CD4-positive, alpha-beta T cell treated with Interleukin-15 for 1 hour (primary cell): ENCODE measurements at regions not wholly inside any gene's neighbourhood (a gene's known extent, or its start where the extent isn't known, plus 50 kb on each side); places are given as distances from the start of the nearest gene placed in this dataset.
A peak's percentile ranks its signal among the peaks of the same experiment; 100 is the strongest.
"Not testable (repeated sequence)": the region's sequence is repeated elsewhere in the genome, so short reads cannot be mapped to it uniquely, and the experiment has no call there.

ENCODE experiments used
- DNase-seq: peaks from one replicate; pipeline ENCODE4 v3.0.0-alpha.2; 2020

DNA sequence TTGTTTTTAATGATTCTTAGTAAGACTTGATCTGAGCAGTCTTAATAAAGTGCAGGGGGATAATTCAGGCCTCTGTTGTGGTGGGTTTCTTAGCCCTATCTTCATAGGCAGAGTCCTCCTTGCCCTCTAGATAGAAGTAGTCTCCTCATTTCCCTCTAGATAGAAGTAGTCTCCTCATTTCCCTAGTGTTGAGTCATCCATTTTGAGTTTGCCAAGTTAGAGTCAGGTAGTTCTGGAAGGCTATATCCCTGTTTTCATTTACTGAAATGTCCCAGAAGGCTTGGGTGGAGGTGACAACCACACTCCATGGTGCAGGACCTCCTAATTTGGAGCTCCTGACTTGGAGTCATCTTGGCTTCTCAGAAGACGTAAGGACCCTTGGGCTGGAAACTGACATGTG lies 384.6 kb downstream of the MLLT3 start:
- no peak for DNase-seq

DNA sequence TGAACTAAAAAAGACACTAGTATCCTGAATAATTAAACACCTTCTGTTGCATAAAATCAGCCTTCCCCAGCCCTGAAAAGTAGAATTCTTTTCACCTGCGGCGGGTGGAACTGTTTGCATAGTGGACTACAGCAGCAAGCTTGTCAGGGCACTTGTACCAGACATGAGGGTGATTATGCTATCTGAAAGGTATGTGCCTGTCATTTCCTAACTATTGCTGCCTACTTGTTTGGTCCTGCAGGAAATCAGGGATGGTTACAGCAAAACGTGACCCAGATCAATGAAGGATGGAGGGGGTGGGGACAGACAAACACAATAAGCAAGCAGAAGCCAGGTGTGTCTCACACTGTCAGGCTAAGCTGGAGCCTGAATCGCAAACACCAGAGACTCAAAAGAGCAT lies 385.6 kb downstream of the MLLT3 start:
- DNase-seq: no peak

DNA sequence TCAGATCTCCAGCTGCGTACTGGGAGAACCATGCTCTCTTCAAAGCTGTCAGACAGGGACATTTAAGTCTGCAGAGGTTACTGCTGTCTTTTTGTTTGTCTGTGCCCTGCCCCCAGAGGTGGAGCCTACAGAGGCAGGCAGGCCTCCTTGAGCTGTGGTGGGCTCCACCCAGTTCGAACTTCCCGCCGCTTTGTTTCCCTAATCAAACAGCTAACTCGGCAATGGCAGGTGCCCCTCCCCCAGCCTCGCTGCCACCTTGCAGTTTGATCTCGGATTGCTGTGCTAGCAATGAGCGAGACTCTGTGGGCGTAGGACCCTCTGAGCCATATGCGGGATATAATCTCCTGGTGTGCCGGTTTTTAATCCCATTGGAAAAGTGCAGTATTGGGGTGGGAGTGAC lies 387.1 kb downstream of the MLLT3 start:
- not testable (repeated sequence) for DNase-seq

DNA sequence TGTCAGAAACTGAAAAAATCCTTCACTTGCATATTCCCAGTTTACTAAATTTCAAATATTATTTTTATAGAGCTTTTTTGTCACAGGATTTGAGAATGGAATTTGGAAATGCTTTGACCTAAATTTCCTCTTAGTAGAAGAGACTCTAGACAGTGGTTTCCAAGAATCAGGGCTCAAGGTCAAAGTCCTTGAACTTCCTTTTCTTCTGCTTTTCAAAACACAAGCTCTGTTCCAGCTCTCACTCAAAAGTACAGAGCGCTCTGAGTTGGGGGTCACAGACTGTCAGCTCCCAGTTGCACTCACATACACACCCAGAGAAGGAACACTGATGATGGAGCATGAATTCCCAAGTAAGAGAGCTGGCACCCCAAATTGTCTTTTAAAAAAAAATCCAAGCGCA lies 394.2 kb downstream of the MLLT3 start:
- DNase-seq: no peak

DNA sequence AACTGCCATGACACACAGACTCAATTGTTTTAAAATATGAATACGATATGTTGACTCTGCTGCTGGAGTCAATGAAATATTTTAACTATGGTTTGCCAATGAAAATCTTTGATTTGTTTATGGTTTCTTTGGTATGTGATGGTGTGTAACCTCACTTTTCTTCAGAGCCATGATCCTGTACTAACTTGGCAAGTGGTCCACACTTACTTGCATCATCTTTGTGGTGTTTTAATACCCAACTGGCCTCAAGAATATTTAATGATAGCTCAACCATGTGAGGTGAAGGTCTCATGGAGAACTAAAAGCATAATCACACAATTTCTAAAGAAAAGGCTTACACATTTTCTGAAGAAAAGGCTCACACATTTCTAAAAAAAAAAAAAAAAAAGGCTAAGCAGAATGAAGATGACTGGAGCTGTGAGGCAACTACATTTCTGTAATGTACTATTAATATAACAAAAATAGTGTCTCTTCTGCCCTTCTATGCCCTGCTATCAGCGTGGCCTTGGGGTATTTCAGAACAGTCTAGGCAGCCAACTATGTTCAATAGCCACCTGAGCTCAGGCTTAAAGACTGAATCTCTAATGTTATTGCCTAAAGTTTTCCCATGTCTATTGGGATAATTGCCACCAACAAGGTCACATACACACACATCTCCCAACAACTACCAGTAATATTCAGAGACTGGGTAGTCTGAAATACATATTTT lies 395.0 kb downstream of the MLLT3 start:
- no peak for DNase-seq

DNA sequence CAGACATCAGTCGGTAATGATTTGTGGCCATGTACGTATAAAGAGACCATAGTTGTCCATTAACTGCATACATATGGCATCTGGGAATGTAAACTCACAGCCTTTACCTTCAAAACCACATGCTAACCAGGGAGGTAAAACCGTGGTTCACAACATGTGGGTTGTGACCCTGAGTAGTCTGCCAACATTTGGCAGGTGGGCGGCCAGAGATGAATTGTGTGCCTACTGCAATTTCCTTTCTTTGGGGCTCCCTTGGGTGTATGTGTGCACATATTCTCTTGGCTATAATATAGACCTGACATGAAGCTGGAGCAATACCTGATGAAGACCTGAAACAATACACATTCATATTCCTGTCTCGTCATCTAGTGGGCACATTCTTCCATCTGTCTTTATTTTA lies 396.0 kb downstream of the MLLT3 start:
- no peak for DNase-seq

DNA sequence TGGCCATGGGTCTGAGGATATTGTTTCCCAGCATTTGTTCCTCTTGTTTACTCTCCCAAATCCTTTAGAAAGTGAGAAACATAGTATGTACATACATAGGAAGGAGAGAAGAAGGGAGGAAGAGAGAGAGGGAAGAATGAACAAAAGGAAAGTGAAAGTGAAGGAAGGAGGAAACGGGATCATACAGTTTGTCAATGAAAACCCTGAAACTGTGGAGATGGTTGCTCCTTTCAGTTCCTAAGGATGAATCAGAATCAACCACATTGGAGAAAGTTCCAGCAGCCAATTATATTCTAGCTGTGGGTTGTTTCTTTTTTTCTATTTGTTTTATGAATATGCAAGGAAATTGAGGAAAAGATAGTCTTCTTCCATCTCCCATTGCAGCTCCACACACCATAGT lies 396.5 kb downstream of the MLLT3 start:
- DNase-seq: no peak

DNA sequence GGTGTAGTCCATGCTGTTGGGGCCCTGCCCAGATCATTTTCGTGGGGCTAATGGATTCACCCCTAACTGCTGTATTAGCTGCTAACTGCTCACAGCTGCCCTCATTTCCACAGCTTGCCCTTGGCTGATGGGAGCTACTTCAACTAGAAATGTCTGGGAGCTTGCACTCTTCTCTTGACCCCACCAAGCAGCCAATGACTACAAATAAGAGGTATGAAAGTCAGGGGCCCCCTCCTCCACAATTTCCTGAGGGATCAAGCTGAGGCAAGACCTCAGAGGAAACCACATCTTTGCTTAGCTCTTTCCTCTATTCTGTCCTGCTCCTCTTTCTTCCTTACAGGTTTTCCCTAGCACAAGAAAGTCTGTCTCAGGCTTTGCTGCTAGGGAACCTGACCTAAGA lies 397.5 kb downstream of the MLLT3 start:
- no peak for DNase-seq

DNA sequence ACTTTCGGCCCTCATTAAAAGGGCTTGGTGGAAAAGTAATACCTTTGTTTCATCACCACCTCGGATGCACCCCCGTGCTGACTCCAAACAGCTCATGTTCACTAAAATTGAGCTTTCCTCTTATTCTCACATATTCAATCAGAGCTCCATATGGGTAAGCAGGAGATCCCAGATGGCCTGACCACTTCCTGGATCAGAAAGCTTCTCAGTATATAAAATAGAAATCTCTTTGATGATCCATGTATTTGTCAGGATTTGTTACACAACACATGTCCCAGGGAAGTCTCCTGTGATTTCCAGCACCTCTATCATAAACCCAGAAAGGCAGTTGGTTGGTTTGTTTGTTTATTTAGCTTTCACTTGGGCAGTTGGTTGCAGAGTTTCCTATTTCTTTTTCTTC lies 402.0 kb downstream of the MLLT3 start:
- no peak for DNase-seq

DNA sequence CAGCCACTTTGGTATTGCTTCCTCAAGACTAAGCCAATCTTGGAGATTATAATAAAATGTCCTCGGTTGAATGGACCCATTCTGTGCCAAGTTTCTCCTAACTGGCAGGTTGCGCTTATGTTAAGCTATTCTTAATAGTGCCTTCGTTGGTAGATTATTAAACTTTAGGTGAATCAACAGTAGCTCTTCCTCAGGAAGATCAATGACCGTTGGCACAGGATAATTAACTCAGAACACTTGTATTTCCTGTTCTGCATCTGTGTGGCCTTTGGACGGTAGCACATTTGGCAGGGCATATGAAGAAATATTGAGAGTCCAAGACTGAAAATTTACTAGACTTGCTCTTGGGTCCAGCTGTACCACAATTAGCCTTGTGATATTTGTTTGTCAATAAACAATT lies 402.9 kb downstream of the MLLT3 start:
- no peak for DNase-seq

DNA sequence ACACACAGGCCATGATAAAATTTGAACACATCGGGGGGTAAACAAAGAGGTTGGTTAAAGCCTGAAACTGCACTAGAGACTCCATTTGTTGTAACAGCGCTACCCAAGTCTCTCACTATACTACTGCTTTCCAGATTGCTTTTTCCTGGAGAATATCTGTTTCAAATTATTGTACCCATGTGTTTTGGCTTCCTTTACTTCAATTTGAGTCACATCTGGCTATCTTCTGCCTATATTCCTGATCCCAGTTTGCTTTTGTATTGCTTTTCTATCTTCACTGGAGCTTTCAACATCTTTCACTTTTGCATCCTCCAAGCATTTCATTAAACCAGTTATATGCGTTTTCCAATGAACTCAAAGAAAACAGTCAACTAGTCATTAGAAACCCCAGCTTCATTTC lies 404.7 kb downstream of the MLLT3 start:
- no peak for DNase-seq

DNA sequence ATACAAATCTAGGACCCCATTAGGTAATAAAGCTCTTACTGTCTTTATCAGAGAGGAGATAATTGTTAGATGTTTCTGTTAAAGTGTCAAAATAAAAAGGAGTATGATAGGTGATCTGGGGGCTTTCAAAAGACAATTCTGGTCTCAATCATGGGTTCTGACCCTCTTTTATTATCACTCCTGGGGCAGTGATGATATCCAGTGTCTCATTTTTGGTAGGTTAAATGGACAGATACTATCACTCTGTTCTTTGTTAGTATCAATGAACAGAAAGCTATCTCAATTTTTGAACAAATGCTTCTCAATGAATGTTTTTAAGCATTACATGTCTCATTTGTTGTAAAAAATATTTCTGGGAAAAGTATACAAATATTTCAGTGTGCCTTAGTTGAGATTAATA lies 405.9 kb downstream of the MLLT3 start:
- DNase-seq: no peak

DNA sequence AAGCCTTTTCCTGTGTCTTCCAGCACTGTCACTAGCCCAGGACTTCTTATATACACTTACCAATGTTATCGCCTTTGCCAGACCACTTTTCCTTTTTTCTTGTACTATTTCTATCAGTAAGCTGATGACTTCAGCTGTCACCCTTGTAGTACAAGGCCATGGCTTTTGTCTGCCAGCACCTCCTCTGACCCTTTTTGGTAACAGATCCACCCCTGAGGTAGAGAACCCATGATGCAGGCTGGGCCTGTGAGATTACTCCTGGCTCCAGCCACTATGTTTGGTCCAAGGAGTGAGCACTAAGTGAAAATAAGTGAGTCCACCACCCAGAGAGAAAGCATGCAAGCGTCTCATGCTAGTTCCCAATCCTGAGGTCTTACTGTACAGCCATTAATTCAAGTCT lies 406.7 kb downstream of the MLLT3 start:
- no peak for DNase-seq

DNA sequence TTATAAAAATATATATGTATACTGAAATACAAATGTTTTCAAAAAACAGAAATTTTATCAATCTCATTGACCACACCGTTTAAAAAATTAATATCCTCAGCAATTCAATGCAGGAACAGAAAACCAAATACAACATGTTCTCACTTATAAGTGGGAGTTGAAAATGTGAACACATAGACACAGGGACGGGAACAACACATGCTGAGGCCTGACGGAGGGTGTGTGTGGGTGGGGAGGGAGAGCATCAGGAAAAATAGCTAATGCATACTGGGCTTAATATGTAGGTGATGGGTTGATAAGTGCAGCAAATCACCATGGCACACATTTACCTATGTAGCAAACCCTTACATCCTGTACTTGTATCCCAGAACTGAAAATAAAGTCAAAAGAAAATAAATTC lies 409.5 kb downstream of the MLLT3 start:
- DNase-seq: no peak

DNA sequence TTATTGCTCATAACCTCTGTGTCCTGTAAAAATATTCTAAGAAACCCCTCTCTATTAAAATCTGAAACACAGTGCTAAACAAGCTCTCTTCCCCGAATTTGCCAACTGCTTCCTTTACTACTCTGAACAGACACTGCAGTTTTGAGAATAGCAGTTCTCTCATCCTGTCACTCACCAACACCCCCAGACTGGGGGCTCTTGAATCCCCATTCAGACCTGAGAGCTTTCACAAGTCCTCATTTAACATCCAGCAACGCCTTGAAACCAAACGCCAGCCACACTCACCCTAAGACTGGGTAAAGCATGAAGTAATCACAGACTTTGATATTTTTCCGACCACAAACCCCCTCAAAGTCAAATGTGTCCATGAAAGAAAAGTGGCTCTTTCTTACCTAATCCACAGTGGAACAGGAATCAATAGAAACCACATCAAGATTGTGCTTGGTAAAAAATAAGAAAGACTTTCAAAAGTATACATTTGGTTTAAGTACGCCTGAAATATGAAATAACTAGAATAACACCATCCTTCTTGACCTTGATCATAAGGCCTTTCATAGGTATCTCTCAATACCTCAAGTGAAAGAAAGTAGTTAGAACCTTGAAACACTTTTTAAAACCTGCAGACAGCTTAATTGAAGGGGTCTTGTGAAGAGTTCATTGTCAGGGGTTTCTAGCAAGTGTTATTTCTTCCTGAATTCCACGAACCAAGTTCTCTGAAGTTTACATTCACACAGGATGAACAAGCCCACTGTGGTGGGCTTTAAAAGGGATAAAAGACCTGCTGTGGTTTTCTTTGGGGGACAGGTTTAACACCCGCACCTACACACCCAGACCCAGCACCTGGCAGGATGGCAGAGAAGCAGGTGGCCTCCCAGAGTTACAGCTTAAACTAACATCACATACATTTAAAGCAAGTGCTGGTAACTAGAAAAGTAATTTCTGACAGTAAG lies 412.6 kb downstream of the MLLT3 start:
- DNase-seq: peak; percentile 42

DNA sequence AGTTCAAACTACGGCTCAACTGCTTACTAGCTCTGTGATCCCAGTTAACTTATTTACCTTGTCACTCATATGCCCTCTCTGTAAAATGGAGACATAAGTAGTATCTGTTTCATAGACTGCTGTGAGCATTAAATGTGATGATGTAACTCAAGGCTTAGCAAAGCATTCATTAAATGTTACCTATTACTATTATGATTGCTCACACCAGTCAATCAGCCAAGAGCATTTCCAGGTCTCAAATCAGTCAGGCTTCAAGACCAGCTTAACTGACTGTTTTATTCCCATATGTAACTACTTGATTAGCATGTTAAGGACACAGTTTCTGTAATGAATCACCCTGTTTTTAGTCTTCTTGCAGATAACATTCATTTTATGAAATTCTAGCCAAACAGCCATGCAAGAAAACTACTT lies 413.3 kb downstream of the MLLT3 start:
- no peak for DNase-seq

DNA sequence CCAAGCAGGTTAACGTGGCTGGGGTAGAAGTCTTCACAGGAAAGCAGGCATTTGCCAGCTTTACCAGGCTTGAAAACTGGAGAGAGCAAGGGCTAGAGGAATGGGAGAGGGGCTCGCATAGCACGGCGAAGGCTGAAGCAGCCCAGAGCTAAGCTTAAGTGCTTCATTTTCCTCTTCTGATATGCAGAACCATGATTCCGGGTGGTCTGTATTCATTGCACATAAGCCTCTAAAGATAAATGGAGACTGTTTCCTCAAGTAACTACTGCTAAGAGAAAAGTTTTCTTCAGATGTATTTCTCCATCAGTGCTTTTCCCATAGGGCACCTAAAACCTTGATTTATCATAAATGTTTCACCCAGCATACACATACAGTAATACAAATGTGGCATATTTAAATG lies 414.1 kb downstream of the MLLT3 start:
- no peak for DNase-seq

DNA sequence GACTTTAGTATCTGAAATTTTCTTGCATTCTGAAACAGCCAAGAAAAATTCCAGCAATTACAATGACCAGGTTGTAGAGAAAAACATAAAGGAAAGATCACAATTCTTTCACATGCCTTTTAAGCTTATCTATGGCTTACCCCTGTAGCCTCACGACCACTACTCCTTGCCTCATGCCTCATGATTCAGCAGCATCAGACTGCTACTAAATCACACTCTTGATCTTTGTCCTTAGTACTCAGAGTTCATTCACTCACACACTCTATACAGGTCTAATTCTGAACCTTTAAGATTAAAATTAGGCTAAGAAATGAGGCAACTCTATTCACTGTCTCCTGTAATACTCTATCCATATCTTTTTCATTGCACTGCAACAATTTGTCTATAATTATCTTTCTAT lies 415.1 kb downstream of the MLLT3 start:
- DNase-seq: no peak

DNA sequence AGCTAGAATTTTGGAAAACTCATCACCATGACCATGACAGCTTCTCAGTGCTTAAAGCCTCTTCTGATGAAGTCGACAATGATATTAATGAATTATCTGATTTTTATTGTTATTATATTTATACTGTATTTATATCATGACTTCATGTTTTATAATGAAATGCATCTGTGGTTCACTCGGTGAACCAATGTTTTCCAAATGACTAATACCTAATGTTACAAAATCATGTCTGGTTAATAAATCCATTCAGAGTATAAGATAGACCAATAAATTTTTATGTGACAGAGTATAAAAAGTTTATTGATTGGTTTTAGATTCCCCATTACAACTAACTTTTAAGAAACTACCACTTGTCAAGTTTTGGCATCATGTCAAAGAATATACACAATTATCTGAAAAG lies 416.5 kb downstream of the MLLT3 start:
- no peak for DNase-seq

DNA sequence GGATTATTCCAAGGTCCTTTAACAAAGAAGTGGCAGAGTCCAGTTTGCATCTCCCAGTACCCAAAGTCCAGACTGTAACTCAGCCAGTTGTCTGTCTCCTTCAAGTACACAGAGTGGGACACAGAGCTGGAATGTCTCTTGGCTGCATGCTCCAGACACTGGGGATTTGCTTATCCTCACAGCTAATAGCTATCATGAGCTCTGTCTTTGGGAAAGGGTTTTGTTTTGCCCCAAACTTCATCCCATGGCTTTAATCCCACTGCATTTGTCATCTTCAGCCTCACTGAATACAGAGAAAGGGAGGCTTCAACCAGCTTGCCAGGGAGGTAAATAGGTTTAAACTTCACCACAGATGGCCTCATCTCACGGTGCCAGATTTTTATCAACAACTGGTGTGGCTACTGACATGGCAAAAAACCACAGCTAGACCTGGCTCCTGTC lies 412.2 kb upstream of the SLC24A2 start:
- no peak for DNase-seq

DNA sequence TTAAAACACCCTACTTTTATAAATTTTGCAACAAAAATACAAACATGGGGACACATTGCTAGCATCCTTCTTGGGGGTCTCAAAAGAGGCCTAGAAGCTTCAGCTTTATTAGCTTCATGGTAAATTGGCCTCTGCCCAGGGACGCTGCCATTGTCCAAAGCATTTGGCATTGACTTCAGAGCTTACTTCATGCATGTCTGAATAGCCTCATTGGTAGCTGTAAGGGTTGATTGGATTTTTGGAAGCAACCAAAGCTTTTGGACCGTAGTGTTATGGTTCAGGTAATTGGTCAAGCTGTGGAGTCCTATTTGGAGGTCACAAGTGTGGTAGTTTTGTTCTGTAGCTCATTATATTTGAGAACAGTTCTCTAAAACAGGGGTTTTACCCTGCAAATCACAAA lies 411.7 kb upstream of the SLC24A2 start:
- no peak for DNase-seq

DNA sequence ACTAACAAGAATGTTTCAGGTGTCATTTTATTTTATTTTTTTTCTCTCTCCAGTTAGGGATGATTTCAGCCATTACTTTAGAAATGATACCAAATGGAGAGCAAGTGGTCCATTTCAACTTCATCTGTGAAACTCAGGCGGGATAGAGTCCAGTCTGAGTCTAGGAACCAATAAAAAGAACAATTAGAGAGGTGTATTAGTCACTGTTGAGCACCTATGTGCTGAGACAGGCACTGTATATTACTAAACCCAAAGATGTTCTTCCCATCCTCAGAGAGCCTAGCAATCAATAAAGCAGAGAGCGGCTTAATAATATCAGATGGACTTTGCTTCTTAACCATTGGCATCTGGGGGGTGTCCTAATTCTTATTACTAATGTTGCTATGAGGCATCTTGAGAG lies 410.3 kb upstream of the SLC24A2 start:
- no peak for DNase-seq

DNA sequence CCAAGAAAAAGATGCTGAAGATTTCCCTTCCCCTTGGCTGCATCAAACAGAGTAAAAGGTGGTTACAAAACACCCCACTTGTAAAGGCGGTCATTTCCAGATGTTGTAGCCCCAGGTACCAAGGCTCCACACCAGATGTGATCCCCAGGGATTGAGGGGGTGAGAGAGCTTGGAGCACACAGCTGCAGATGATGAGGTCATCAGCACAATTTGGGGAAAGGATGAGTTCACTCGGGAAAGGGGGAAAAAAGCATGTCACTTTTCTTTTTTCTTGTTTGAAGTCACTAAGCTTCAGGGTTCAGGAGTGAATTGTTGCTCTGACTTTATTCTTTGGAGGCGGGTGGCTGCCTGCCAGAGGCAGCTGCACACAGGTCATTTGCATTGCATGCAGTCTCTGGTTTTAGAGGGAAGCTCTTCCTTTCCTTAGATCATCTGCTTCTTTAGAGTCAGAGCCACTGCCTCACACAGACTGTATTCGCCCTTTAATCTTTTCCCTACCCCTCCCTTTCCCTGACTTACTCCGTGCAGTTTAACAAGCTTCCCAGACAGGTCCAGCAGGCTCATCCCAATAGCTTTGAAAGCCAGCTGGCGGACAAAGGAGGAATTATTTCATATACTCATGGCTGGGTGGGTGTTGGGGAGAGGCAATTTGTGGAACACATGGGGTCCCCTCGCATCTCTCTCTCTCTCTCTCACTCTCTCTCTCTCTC lies 409.3 kb upstream of the SLC24A2 start:
- DNase-seq: no peak
